Activated B cell treated with CpG ODN at 0.5 μM for 24 hours (primary cell): ENCODE measurements at regions not wholly inside any gene's neighbourhood (a gene's known extent, or its start where the extent isn't known, plus 50 kb on each side); places are given as distances from the start of the nearest gene placed in this dataset.

ENCODE experiments used
- ATAC-seq: fragments of 200-7000 bp; cut with Tn5 transposase; one replicate; pipeline ENCODE4 v1.10.0; 2021; ENCODE audit warnings: low read depth, mild to moderate bottlenecking, moderate library complexity
- CTCF ChIA-PET: fragments of 350-600 bp; sonication (Branson Sonifier 250); formaldehyde crosslinking; loops from one replicate; lab custom pipeline; 2021; ENCODE audit warnings: antibody characterized with exemption; lab: Charles Lee
- POLR2A ChIA-PET: fragments of 350-600 bp; sonication (Branson Sonifier 250); formaldehyde crosslinking; loops from one replicate; lab custom pipeline; 2021; ENCODE audit warnings: antibody characterized with exemption; lab: Charles Lee
- DNase-seq: peaks from one replicate; pipeline ENCODE4 v3.0.0; 2022
- H3K27ac Mint-ChIP-seq: one replicate; pipeline ENCODE4 v1.8.0; 2020; ENCODE audit warnings: mixed read lengths
- H3K27me3 Mint-ChIP-seq: one replicate; pipeline ENCODE4 v1.8.0; 2021; ENCODE audit warnings: mixed read lengths
- H3K36me3 Mint-ChIP-seq: one replicate; pipeline ENCODE4 v1.8.0; 2021; ENCODE audit warnings: low read depth, mixed read lengths
- H3K4me1 Mint-ChIP-seq: one replicate; pipeline ENCODE4 v1.8.0; 2021; ENCODE audit warnings: mixed read lengths
- H3K4me3 Mint-ChIP-seq: one replicate; pipeline ENCODE4 v1.8.0; 2020; ENCODE audit warnings: mild to moderate bottlenecking, mixed read lengths
- H3K9me3 Mint-ChIP-seq: one replicate; pipeline ENCODE4 v1.8.0; 2020; ENCODE audit warnings: mixed read lengths
- CTCF ChIP-seq: fragments of 200-600 bp; IDR thresholded peaks from one replicate; pipeline ENCODE4 v1.8.0; 2022; ENCODE audit warnings: antibody characterized with exemption, mild to moderate bottlenecking
- intact Hi-C: fragments of 100-400 bp; cut with micrococcal nuclease; formaldehyde crosslinking; loops from one replicate; pipeline ENCODE4 v1.15.1; 2024

GRCh38 chr2:21406911-21407310 is 283.1 kb downstream of the TDRD15 start:
- DNase-seq (no peak), ATAC-seq (no peak)
- TF ChIP-seq CTCF: no peak
- Mint-ChIP-seq H3K9me3 (no peaks in the 10 kb centered on the region), H3K27ac (no peak overlapping the region), H3K4me3 (no peak overlapping the region), H3K36me3 (no peaks in the 10 kb centered on the region), H3K27me3 (no peaks in the 10 kb centered on the region), H3K4me1 (no peaks in the 10 kb centered on the region)
- POLR2A ChIA-PET: no interaction called here
- intact Hi-C loops: no loop called here
- CTCF ChIA-PET: no interaction called here

GRCh38 chr2:21407851-21408250 is 284.1 kb downstream of the TDRD15 start:
- CTCF ChIA-PET: no interaction called here
- POLR2A ChIA-PET: no interaction called here
- Mint-ChIP-seq H3K27ac (no peak overlapping the region), H3K4me3 (no peak overlapping the region), H3K36me3 (no peaks in the 10 kb centered on the region), H3K27me3 (no peaks in the 10 kb centered on the region), H3K9me3 (no peaks in the 10 kb centered on the region), H3K4me1 (no peaks in the 10 kb centered on the region)
- DNase-seq (no peak), ATAC-seq (no peak)
- intact Hi-C loops: no loop called here
- TF ChIP-seq CTCF: no peak

GRCh38 chr2:21411741-21412140 is 288.0 kb downstream of the TDRD15 start:
- intact Hi-C loops: no loop called here
- ChIA-PET POLR2A (no interaction called here), CTCF (no interaction called here)
- no peaks in the 10 kb centered on the region for H3K36me3 Mint-ChIP-seq
- H3K9me3 Mint-ChIP-seq: no peaks in the 10 kb centered on the region
- no peak overlapping the region for H3K27ac Mint-ChIP-seq
- H3K4me3 Mint-ChIP-seq: no peak overlapping the region
- TF ChIP-seq CTCF: no peak
- H3K4me1 Mint-ChIP-seq: no peaks in the 10 kb centered on the region
- no peaks in the 10 kb centered on the region for H3K27me3 Mint-ChIP-seq
- no peak for DNase-seq
- no peak for ATAC-seq

GRCh38 chr2:21412944-21413443 is 289.2 kb downstream of the TDRD15 start:
- no peak for DNase-seq
- POLR2A ChIA-PET: no interaction called here
- CTCF ChIA-PET: no interaction called here
- intact Hi-C loops: no loop called here
- no peaks in the 10 kb centered on the region for H3K4me1 Mint-ChIP-seq
- no peaks in the 10 kb centered on the region for H3K36me3 Mint-ChIP-seq
- no peak for ATAC-seq
- no peaks in the 10 kb centered on the region for H3K27me3 Mint-ChIP-seq
- H3K9me3 Mint-ChIP-seq: no peaks in the 10 kb centered on the region
- H3K4me3 Mint-ChIP-seq: no peak overlapping the region
- no peak overlapping the region for H3K27ac Mint-ChIP-seq
- no peak for TF ChIP-seq CTCF

GRCh38 chr2:21415234-21415633 is 291.5 kb downstream of the TDRD15 start:
- no peak for TF ChIP-seq CTCF
- ChIA-PET CTCF (no interaction called here), POLR2A (no interaction called here)
- Mint-ChIP-seq H3K27ac (no peak overlapping the region), H3K27me3 (no peaks in the 10 kb centered on the region), H3K9me3 (no peaks in the 10 kb centered on the region), H3K4me3 (no peak overlapping the region), H3K4me1 (no peaks in the 10 kb centered on the region), H3K36me3 (no peaks in the 10 kb centered on the region)
- DNase-seq (no peak), ATAC-seq (no peak)
- intact Hi-C loops: no loop called here
